ENCODE measurements at regions not wholly inside any gene's neighbourhood (a gene's known extent, or its start where the extent isn't known, plus 50 kb on each side); places are given as distances from the start of the nearest gene placed in this dataset.
"Not testable (repeated sequence)": the region's sequence is repeated elsewhere in the genome, so short reads cannot be mapped to it uniquely, and the experiment has no call there.

DNA sequence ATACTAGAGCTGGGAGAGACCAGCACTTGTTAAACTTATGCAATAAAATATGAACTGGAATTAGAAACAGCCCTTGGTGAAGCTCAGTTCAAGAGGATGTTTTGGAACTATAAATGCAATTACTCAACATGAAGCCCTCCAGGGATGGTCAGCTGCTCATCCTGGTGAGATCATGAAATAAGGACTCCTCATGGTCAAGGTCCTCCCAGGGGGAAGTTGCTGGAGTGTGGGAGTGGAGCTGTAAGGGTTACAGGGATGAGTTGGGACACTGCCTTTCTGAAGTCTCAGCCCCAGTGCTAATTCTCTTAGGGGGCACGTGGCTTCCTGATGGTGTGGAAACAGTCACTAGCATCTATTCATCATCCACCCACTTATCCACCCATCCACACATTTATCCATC is 301.7 kb upstream of the SFSWAP start:
- ChIA-PET POLR2A (ENCODE audit: partially characterized antibody) (no interaction called here), CTCF (ENCODE audit: partially characterized antibody) (interaction anchor here (0.9 to 1.0 kb wide), 2 partner anchors 9 to 18 kb away, joined by 3 read pairs; no protein-coding TSS in a partner anchor)
- H4K20me1 ChIP-seq (replicated peaks in 1 of 2; ENCODE audit: control insufficient read depth in 1 of 2, insufficient read depth in 2 of 2, low read length in 2 of 2) = peaks cover 0 to 5% of the 10 kb centered on the region in 2 experiments
- H2BK120ac ChIP-seq (replicated peaks; ENCODE audit: low read depth, low read length) = no peak overlapping the region
- TF ChIP-seq, protein P1, sequence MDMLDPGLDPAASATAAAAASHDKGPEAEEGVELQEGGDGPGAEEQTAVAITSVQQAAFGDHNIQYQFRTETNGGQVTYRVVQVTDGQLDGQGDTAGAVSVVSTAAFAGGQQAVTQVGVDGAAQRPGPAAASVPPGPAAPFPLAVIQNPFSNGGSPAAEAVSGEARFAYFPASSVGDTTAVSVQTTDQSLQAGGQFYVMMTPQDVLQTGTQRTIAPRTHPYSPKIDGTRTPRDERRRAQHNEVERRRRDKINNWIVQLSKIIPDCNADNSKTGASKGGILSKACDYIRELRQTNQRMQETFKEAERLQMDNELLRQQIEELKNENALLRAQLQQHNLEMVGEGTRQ (IDR thresholded peaks at IDR 0.05; ENCODE audit: low read length) = no peak
- no peaks in the 10 kb centered on the region for H3K4me1 ChIP-seq (replicated peaks in 1 of 4; ENCODE audit: control insufficient read depth in 3 of 4, insufficient read depth in 4 of 4, low read length in 3 of 4)
- no peak overlapping the region for H4K91ac ChIP-seq (replicated peaks; ENCODE audit: insufficient read length, low read length)
- DNase-seq (ENCODE audit: low read depth in 1 of 2, low spot score in 2 of 2) (no peak), FAIRE-seq (no peak)
- H2BK12ac ChIP-seq (ENCODE audit: low read depth, low read length) = no peak overlapping the region
- H2AK5ac ChIP-seq (ENCODE audit: low read depth, low read length) = no peak overlapping the region
- H3K27ac ChIP-seq (ENCODE audit: low read depth, low read length) = no peak overlapping the region
- peaks cover 0 to 2% of the 10 kb centered on the region in 2 experiments; a peak in 1 of 4 replicates for H3K9me3 ChIP-seq (ENCODE audit: insufficient read depth in 2 of 2, low read depth in 1 of 2, low read length in 1 of 2)
- H4K8ac ChIP-seq (ENCODE audit: extremely low read depth, insufficient read depth, low read length) = no peak overlapping the region
- H2BK20ac ChIP-seq (ENCODE audit: low read length) = no peak overlapping the region
- no peak overlapping the region for H2AFZ ChIP-seq (ENCODE audit: low read length)
- H2BK15ac ChIP-seq (ENCODE audit: low read length) = no peak overlapping the region
- no peaks in the 10 kb centered on the region for H3K79me2 ChIP-seq (ENCODE audit: control insufficient read depth in 1 of 2, insufficient read depth in 2 of 2, low read length in 2 of 2)
- H3K4me2 ChIP-seq (ENCODE audit: insufficient read depth in 1 of 2, low read depth in 2 of 2, low read length in 2 of 2) = no peak overlapping the region
- no peak overlapping the region for H3K18ac ChIP-seq (ENCODE audit: extremely low read depth, low read length)
- H3K56ac ChIP-seq (replicated peaks; ENCODE audit: insufficient read length, low read depth, low read length) = no peak overlapping the region
- H3K14ac ChIP-seq (ENCODE audit: insufficient read length) = no peak overlapping the region
- H3K9ac ChIP-seq (replicated peaks in 1 of 4; ENCODE audit: extremely low read depth in 1 of 4, low read depth in 3 of 4, low read length in 3 of 4) = no peak overlapping the region
- H2BK5ac ChIP-seq (ENCODE audit: low read depth, low read length) = no peak overlapping the region
- H3K4ac ChIP-seq (replicated peaks; ENCODE audit: insufficient read length, low read depth, low read length) = no peak overlapping the region
- H4K5ac ChIP-seq (ENCODE audit: insufficient read length, low read depth, low read length) = no peak overlapping the region
- peaks cover 18% of the 10 kb centered on the region; the same call in 1 of the 2 replicates for H3K23me2 ChIP-seq (ENCODE audit: low read depth, low read length)
- 64% methylated on average over 1 of the region's 1 CpG; no CpG with 5 or more reads in 1 of the 2 experiments for WGBS, 2 experiments (ENCODE audit: extremely low coverage in 1 of 2, insufficient coverage in 1 of 2, insufficient read length in 1 of 2, insufficient replicate concordance in 2 of 2, low coverage in 1 of 2, low lambda C conversion rate in 2 of 2, missing lambda C conversion rate in 1 of 2)
- H3K23ac ChIP-seq (ENCODE audit: insufficient read length) = no peak overlapping the region
- H3K79me1 ChIP-seq (ENCODE audit: low read depth, low read length) = no peaks in the 10 kb centered on the region
- no peak overlapping the region for H3K4me3 ChIP-seq (ENCODE audit: extremely low read depth in 1 of 4, insufficient read depth in 2 of 4, low read depth in 3 of 4, low read length in 4 of 4)
- H3K27me3 ChIP-seq (replicated peaks in 1 of 4; ENCODE audit: control insufficient read depth in 3 of 4, extremely low read depth in 1 of 4, insufficient read depth in 3 of 4, low read length in 3 of 4) = no peaks in the 10 kb centered on the region; a peak in 2 of 7 replicates
- no peaks in the 10 kb centered on the region for H3K36me3 ChIP-seq (ENCODE audit: control insufficient read depth in 2 of 4, insufficient read depth in 4 of 4, low read length in 3 of 4)

DNA sequence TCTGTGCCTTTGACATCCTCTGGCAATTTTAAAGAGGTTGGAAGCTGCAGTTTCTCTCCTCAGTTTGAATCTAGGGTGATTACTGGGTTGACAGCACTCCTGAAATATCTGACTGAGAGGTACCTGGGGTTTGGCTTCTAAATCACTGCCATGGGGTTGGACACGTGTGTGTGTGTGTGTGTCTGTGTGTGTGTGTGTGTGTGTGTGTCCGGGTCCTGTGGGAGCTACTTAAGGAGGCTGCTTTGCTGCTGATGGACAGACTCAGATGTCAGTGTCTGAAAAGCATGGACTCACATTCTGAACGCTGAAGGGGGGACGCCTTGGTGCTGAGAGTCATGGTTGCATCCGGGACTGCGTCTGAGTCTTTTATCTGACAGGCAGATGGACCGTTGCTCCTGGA is 299.1 kb upstream of the SFSWAP start:
- H3K79me1 ChIP-seq (ENCODE audit: low read depth, low read length); H3K27me3 ChIP-seq (replicated peaks in 1 of 4; ENCODE audit: control insufficient read depth in 3 of 4, extremely low read depth in 1 of 4, insufficient read depth in 3 of 4, low read length in 3 of 4); H3K4me1 ChIP-seq (replicated peaks in 1 of 4; ENCODE audit: control insufficient read depth in 3 of 4, insufficient read depth in 4 of 4, low read length in 3 of 4); H3K14ac ChIP-seq (ENCODE audit: insufficient read length); H2BK5ac ChIP-seq (ENCODE audit: low read depth, low read length); H3K9me3 ChIP-seq (ENCODE audit: insufficient read depth in 2 of 2, low read depth in 1 of 2, low read length in 1 of 2); H4K20me1 ChIP-seq (replicated peaks in 1 of 2; ENCODE audit: control insufficient read depth in 1 of 2, insufficient read depth in 2 of 2, low read length in 2 of 2); H2BK12ac ChIP-seq (ENCODE audit: low read depth, low read length); DNase-seq (ENCODE audit: low read depth in 1 of 2, low spot score in 2 of 2); H3K4ac ChIP-seq (replicated peaks; ENCODE audit: insufficient read length, low read depth, low read length); H3K4me2 ChIP-seq (ENCODE audit: insufficient read depth in 1 of 2, low read depth in 2 of 2, low read length in 2 of 2); CTCF ChIA-PET (ENCODE audit: partially characterized antibody); H3K36me3 ChIP-seq (ENCODE audit: control insufficient read depth in 2 of 4, insufficient read depth in 4 of 4, low read length in 3 of 4); H2AK5ac ChIP-seq (ENCODE audit: low read depth, low read length); H4K5ac ChIP-seq (ENCODE audit: insufficient read length, low read depth, low read length); H2BK120ac ChIP-seq (replicated peaks; ENCODE audit: low read depth, low read length); POLR2A ChIA-PET (ENCODE audit: partially characterized antibody); H3K23ac ChIP-seq (ENCODE audit: insufficient read length); H4K8ac ChIP-seq (ENCODE audit: extremely low read depth, insufficient read depth, low read length); H3K9ac ChIP-seq (replicated peaks in 1 of 4; ENCODE audit: extremely low read depth in 1 of 4, low read depth in 3 of 4, low read length in 3 of 4); H2AFZ ChIP-seq (ENCODE audit: low read length); H3K56ac ChIP-seq (replicated peaks; ENCODE audit: insufficient read length, low read depth, low read length); H3K79me2 ChIP-seq (ENCODE audit: control insufficient read depth in 1 of 2, insufficient read depth in 2 of 2, low read length in 2 of 2); H3K23me2 ChIP-seq (ENCODE audit: low read depth, low read length); H3K4me3 ChIP-seq (ENCODE audit: extremely low read depth in 1 of 4, insufficient read depth in 2 of 4, low read depth in 3 of 4, low read length in 4 of 4); H4K91ac ChIP-seq (replicated peaks; ENCODE audit: insufficient read length, low read length); H3K18ac ChIP-seq (ENCODE audit: extremely low read depth, low read length); H2BK20ac ChIP-seq (ENCODE audit: low read length); FAIRE-seq; H2BK15ac ChIP-seq (ENCODE audit: low read length); H3K27ac ChIP-seq (ENCODE audit: low read depth, low read length): not testable (repeated sequence)
- WGBS, 2 experiments (ENCODE audit: extremely low coverage in 1 of 2, insufficient coverage in 1 of 2, insufficient read length in 1 of 2, insufficient replicate concordance in 2 of 2, low coverage in 1 of 2, low lambda C conversion rate in 2 of 2, missing lambda C conversion rate in 1 of 2) = 86% methylated on average over 4 of the region's 7 CpGs; no CpG with 5 or more reads in 1 of the 2 experiments

Data from H1 (cell line).